ENCODE measurements at regions not wholly inside any gene's neighbourhood (a gene's known extent, or its start where the extent isn't known, plus 50 kb on each side); places are given as distances from the start of the nearest gene placed in this dataset.

DNA sequence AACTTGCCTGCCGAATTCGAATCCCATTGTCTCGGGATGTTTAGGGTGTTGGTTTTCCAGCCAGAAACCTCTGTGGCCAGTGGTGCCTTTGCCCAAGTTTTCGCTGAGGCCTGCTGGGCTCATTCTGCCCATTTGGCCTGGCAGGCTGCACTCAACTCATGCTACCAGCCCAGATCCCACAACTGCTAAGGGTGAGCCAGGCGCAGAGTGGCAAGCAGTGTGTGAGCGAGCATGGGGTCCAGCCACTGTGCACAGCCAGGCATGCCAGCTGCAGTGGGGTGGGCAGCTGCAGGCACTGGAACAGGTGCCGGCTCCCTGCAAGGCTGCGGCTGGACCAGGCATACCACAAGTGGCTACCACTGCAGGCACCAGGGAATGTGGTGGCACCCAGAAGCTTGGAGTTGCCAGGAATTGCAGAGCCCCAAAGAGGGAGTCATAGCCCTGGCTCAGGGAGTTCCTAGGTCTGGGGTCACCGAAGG, 151.4 kb upstream of the P2RY1 start:
- TF ChIP-seq PPARA (CRISPR knock-in tag; IDR thresholded peaks at IDR 0.05; ENCODE audit: borderline replicate concordance) (no peak), ESRRG (CRISPR knock-in tag; IDR thresholded peaks at IDR 0.05) (no peak), ZFP30 (CRISPR knock-in tag; IDR thresholded peaks at IDR 0.05) (no peak), TCF4 (CRISPR knock-in tag; IDR thresholded peaks at IDR 0.05; ENCODE audit: borderline replicate concordance) (no peak)
- TF ChIP-seq, protein P1, sequence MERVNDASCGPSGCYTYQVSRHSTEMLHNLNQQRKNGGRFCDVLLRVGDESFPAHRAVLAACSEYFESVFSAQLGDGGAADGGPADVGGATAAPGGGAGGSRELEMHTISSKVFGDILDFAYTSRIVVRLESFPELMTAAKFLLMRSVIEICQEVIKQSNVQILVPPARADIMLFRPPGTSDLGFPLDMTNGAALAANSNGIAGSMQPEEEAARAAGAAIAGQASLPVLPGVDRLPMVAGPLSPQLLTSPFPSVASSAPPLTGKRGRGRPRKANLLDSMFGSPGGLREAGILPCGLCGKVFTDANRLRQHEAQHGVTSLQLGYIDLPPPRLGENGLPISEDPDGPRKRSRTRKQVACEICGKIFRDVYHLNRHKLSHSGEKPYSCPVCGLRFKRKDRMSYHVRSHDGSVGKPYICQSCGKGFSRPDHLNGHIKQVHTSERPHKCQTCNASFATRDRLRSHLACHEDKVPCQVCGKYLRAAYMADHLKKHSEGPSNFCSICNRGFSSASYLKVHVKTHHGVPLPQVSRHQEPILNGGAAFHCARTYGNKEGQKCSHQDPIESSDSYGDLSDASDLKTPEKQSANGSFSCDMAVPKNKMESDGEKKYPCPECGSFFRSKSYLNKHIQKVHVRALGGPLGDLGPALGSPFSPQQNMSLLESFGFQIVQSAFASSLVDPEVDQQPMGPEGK (CRISPR knock-in tag; IDR thresholded peaks at IDR 0.05; ENCODE audit: borderline replicate concordance): no peak

Data from SK-N-SH treated with all-trans-retinoic acid at 6 μM for 48 hours (cell line).